Endothelial cell of hepatic sinusoid (primary cell): ENCODE measurements at regions not wholly inside any gene's neighbourhood (a gene's known extent, or its start where the extent isn't known, plus 50 kb on each side); places are given as distances from the start of the nearest gene placed in this dataset.
"Not testable (repeated sequence)": the region's sequence is repeated elsewhere in the genome, so short reads cannot be mapped to it uniquely, and the experiment has no call there.

ENCODE experiments used
- in situ Hi-C: cut with HindIII; loops from 2 replicates; pipeline ENCODE4 v1.10.0; 2017; ENCODE audit warnings: low sequenced_read_pairs

DNA sequence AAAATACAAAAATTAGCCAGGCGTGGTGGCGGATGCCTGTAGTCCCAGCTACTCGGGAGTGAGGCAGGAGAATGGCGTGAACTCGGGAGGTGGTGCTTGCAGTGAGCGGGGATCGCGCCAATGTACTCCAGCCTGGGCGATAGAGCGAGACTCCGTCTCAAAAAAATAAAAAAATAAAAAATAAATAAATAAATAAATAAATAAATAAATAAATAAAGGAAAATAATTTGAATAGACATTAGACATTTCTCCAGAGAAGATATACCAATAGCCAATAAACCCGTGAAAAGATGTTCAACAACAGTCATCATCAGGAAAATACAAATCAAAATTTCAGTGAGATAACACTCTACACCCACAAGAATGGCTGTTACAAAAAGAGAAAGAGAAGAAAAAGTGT lies 1302.4 kb upstream of the GYPC start:
- in situ Hi-C loops: not testable (repeated sequence)

DNA sequence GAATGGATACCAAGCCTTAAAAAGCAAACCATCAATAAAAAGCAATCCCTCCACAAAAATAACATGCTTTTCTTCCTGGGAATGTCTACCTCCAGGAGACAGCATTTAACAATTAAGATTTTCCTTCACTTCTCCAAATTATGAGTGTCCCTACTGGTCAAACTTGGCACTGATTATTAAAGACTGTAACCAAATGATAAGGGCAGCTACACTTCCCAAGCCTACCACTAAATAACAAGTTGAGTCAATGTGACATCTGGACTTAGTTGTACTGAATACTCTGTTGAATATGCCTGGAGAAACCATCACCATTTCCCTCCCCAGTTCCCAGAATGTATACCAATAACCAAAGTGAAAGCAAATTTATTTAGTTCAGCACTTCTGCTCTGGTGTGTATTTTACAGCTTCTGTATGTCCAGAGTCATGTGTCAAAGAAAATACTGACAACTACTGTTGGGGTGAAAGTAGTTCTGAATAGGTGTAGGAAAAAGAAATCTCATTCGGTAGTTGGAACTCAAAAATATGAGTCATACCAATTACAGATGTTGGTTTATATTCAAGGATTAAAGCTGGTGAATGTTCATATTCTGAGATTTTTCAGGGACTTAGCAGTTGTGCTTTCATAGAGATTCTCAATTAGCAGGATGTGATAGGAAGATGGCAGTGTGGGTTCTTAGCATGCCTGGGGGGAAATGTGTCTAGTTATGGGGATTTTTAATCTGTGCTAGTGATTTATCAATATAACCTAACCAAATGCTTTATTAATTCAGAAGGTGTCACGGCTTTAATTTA lies 1291.6 kb upstream of the GYPC start:
- in situ Hi-C loops: no loop called here

- in situ Hi-C loops: no loop called here
Measured at GRCh38 chr2:125364984-125365265, 1291.0 kb upstream of the GYPC start.

- in situ Hi-C loops: no loop called here
Measured at GRCh38 chr2:125371867-125372266, 1284.1 kb upstream of the GYPC start.

DNA sequence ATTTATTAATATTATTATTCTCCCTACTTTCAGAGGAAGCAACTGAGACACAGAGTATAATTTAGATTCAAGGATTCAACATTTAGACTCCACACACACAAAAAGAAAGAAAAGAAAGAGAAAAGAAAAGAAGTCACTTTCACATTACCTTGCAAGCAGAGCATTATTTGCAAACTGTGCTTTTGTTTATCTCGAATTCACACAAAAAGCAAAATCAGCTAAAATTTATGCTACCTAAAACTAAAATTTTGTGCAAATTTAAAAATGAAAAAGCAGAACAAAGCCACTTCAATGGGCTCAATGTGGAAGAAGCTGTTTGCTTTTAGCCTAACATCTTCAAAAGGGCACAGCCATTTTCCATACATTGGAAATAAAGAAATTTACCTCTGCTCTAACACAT lies 1282.7 kb upstream of the GYPC start:
- in situ Hi-C loops: no loop called here

DNA sequence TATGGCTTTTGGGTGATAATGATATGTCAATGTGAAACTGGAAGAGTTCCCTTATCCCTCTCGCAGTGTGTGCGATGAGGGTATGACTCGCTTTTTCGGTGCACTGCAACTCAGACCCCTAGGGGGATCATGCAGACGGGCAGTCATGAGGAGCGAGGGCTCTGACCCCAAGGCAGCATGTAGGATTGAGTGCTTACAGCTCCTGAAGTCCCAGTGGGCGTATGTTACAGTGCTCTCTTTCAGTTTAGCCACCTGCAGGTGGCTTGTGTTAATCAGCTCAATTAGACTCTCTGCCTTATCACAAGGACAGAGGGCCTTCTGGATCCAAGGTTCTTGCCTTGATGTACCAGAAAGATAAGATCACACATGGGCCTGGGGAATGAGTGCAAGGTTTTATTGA lies 1269.9 kb upstream of the GYPC start:
- in situ Hi-C loops: no loop called here

- in situ Hi-C loops: no loop called here
Measured at GRCh38 chr2:125397535-125398251, 1258.3 kb upstream of the GYPC start.

- in situ Hi-C loops: no loop called here
Measured at GRCh38 chr2:125398738-125399524, 1257.0 kb upstream of the GYPC start.

DNA sequence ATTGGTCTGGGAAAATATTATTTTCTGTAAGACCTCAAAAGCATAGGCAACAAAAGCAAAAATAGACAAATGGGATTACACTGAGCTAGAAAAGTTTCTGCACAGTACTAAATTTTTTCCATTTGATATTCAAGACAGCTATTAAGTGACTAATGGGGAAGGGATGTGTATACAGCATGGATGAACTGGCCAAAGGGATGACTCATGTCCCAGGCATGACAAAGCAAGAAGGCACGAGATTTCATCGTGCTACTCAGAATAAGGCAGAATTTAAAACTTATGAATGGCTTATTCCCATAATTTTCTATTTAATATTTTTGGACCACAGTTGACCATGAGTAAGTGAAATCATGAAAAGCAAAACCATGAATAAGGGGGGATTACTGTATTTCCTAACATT lies 1250.1 kb upstream of the GYPC start:
- in situ Hi-C loops: no loop called here

- in situ Hi-C loops: no loop called here
Measured at GRCh38 chr2:125408874-125409538, 1247.0 kb upstream of the GYPC start.

DNA sequence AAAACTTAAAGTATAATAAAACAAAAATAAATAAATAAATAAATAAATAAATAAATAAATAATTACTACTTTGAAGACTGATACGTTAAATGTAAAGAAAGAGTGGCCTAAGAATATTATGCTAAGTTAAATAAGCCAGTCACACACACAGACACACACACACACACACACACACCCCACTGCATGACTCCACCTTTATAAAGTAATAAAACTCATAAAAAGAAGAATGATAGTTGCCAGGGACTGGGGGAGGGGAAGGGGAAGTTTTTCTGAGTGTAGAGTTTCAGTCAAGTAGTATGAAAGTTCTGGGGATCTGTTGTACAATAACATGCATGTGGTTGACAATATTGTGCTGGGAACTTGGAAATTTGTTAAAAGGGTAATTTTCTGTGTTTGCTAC lies 1237.5 kb upstream of the GYPC start:
- in situ Hi-C loops: no loop called here

DNA sequence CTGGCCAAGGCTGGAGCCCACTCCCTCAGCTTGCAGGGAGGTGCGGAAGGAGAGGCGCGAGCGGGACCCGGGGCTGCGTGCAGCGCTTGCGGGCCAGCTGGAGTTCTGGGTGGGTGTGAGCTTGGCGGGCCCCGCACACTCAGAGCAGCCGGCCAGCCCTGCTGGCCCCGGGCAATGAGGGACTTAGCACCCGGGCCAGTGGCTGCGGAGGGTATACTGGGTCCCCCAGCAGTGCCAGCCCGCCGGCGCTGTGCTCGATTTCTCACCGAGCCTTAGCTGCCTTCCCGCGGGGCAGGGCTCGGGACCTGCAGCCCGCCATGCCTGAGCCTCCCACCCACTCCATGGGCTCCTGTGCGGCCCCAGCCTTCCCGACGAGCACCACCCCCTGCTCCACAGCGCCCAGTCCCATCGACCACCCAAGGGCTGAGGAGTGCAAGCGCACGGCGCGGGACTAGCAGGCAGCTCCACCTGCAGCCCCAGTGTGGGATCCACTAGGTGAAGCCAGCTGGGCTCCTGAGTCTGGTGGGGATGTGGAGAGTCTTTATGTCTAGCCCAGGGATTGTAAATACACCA lies 1233.7 kb upstream of the GYPC start:
- in situ Hi-C loops: not testable (repeated sequence)

DNA sequence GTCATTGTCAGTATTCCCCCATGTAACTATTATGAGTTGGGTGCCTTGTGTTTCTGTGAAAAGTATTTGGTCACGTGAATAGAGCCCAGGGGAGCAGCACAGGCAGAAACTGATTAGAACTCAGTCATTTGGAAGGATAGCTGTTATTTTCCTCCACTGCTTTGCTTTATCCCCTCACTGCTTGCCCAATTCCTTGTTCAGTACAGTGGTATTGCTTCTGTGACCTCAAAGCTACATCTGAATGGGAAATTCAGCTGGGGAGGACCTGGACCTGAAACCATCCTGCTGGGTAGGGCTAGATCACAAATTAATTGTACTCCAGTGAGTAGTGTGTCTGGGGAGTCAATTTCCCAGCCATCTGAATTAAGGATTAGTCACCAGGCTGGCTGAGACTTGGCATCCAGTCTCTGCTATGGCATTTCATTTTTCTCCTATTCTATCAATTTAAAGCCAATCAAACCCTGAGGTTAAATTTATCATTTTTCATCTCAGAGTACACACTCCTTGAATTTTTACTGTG lies 1231.6 kb upstream of the GYPC start:
- in situ Hi-C loops: no loop called here

- in situ Hi-C loops: no loop called here
Measured at GRCh38 chr2:125427721-125428315, 1228.1 kb upstream of the GYPC start.

DNA sequence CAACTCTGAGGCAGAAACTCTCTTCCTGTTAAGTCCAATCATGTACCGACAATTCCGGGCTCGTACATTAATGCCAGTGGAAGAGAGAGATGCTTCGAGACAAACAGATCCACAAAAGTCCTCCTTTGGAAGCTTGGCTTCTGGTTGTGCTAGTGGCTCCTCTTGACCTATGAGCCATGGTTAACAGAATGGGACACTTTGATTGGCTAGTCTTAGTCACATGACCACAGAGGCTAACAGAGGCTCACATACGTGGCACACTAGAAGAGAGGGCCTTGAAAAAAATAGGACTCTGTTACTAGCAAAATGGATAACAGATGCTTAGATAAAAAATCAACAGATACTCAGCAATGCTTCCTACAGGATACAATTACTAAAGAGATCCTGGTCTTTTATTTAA lies 1211.9 kb upstream of the GYPC start:
- in situ Hi-C loops: no loop called here

DNA sequence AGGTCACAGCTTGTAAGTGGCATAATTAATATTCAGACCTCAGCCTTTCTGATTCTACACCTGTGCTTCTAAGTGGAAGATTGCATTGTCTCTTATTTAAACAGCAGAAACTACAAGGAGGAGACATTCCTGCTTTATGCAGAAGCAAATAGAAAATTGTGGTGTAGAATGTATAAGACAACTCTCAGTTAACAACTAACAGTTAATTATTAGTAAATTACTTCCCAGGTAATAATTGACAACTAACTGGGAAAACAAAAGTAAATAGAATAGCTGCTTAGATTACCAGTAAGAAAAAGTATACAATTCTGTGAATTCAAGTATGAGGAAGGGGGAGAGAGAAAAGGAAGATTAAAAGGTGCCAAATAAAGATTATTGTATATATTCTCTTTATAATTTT lies 1210.5 kb upstream of the GYPC start:
- in situ Hi-C loops: no loop called here

DNA sequence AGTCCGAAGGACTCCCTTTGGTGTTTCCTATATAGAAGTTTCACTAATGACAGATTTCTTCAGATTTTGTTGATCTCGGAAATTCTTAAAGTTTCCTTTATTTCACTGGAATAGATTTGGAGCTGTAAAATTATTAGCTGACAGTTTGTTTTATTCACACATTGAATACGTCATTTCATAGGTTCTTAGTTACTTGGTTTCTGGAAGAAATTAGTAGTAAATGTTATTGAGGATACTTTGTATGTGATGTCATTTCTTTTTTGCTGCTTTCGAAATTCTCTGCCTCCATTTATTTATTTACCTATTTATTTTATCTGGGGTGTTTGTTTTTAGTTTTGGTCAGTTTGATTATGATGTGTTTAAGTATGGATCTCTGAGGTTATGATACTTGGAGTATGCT lies 1205.9 kb upstream of the GYPC start:
- in situ Hi-C loops: no loop called here

DNA sequence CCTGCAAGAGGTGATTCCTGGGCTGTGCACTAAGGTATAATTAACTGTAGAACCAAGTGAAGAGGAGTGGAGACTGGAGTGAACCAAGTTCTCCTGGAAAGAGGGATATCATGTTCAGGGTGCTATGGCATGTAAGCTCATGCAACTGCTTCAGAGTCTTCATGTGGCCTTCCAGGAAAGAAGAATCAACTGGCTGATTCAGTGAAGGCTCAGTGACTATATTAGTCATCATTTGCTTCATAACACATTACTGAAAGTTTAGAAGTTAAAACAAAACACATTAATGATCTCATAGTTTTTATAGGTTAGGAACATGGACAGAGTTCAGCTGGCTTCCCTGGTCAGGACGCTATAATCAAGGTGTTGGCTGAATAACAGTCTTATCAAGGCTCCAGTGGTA lies 1200.8 kb upstream of the GYPC start:
- in situ Hi-C loops: no loop called here

GRCh38 chr2:125456693-125457363 lies 1199.1 kb upstream of the GYPC start:
- in situ Hi-C loops: no loop called here

GRCh38 chr2:125471963-125472362 lies 1184.0 kb upstream of the GYPC start:
- in situ Hi-C loops: no loop called here
